ENCODE measurements at regions not wholly inside any gene's neighbourhood (a gene's known extent, or its start where the extent isn't known, plus 50 kb on each side); places are given as distances from the start of the nearest gene placed in this dataset.
A peak's percentile ranks its signal among the peaks of the same experiment; 100 is the strongest.

DNA sequence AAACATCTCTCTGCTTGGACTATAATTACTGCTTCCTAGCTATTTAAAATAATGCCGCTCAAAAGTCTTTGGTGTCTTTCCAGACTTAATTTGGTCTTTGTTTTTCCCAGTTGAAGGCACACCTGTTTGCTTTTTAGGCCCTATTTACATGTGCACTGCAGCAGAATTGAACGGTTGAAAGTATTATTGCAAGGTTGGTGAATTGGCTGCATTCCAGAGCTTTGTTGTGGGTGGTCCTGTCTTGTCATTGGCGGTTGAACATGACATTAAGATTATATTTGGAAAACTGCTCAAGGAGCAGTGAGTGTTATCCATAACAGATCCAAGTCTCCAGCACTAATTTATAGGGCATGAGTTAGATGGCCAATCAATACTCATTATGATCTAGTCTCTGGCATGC, 656.3 kb downstream of the PTPRC start:
- DNase-seq (ENCODE audit: low read depth) = no peak
- H3K4me3 ChIP-seq (replicated peaks; ENCODE audit: low read depth, low read length) = no peak overlapping the region
- TF ChIP-seq, protein P1, sequence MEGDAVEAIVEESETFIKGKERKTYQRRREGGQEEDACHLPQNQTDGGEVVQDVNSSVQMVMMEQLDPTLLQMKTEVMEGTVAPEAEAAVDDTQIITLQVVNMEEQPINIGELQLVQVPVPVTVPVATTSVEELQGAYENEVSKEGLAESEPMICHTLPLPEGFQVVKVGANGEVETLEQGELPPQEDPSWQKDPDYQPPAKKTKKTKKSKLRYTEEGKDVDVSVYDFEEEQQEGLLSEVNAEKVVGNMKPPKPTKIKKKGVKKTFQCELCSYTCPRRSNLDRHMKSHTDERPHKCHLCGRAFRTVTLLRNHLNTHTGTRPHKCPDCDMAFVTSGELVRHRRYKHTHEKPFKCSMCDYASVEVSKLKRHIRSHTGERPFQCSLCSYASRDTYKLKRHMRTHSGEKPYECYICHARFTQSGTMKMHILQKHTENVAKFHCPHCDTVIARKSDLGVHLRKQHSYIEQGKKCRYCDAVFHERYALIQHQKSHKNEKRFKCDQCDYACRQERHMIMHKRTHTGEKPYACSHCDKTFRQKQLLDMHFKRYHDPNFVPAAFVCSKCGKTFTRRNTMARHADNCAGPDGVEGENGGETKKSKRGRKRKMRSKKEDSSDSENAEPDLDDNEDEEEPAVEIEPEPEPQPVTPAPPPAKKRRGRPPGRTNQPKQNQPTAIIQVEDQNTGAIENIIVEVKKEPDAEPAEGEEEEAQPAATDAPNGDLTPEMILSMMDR (IDR thresholded peaks at IDR 0.05; ENCODE audit: low read length, missing control alignments) = no peak

DNA sequence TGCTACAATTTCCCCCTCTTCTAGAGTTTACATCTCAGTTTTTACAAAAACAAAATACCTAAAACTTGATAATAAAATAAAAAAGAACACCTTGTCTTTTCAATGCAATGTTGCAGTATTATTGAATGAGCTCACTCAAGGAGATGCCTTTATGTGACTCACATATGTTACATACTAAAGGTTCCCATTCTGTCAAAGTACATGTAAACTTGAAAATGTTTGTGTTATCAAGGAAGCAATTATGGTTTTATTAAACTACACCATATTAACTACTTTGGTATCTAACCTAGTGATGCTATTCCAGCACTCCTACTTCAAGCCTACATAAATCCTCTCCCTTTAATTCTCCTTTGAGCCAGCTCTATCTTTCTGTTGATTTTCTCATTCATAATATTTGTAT, 658.3 kb downstream of the PTPRC start:
- no peak overlapping the region for H3K4me3 ChIP-seq (replicated peaks; ENCODE audit: low read depth, low read length)
- DNase-seq (ENCODE audit: low read depth) = peak; percentile 13
- TF ChIP-seq, protein P1 (IDR thresholded peaks at IDR 0.05; ENCODE audit: low read length, missing control alignments) = no peak

DNA sequence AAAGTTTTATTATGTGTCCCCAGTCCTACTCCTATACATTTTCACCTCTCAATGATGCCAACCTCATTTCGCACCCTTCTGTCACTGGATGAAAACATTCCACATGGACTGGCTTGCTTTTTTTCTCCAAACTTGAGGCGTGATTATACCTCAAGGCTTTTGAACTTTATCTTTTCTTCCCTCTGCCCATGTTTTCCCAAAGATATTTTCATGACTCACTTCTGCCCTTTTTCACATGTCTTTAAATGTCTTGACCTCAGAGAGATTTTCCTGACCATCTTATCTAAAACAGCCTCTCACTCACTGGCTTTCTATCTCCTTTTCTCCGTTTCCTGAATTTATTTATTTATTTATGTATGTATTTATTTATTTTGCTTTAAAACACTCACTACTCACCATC, 659.0 kb downstream of the PTPRC start:
- DNase-seq (ENCODE audit: low read depth) = peak; percentile 8
- TF ChIP-seq, protein P1 (IDR thresholded peaks at IDR 0.05; ENCODE audit: low read length, missing control alignments) = no peak
- no peak overlapping the region for H3K4me3 ChIP-seq (replicated peaks; ENCODE audit: low read depth, low read length)

DNA sequence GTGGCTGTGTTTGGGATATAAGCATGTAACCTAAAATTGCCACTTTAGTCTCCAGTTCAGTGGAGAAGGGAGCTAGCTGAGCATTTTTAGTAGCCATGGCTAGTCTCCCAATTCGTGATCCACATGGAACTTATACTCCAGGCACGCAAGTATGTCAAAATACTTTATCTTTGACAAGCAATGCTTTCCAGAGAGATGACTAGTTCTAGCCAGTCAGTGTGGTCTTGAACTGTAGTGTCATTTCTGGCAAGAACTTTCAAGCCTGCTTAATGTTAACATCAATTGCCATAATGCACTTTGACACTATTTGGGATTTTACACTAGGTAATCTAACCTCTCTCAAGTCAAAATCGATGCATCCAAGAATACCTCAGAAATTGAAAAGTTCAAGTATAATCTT, 660.0 kb downstream of the PTPRC start:
- H3K4me3 ChIP-seq (replicated peaks; ENCODE audit: low read depth, low read length) = no peak overlapping the region
- DNase-seq (ENCODE audit: low read depth) = peak; percentile 82
- TF ChIP-seq, protein P1 (IDR thresholded peaks at IDR 0.05; ENCODE audit: low read length, missing control alignments) = no peak

DNA sequence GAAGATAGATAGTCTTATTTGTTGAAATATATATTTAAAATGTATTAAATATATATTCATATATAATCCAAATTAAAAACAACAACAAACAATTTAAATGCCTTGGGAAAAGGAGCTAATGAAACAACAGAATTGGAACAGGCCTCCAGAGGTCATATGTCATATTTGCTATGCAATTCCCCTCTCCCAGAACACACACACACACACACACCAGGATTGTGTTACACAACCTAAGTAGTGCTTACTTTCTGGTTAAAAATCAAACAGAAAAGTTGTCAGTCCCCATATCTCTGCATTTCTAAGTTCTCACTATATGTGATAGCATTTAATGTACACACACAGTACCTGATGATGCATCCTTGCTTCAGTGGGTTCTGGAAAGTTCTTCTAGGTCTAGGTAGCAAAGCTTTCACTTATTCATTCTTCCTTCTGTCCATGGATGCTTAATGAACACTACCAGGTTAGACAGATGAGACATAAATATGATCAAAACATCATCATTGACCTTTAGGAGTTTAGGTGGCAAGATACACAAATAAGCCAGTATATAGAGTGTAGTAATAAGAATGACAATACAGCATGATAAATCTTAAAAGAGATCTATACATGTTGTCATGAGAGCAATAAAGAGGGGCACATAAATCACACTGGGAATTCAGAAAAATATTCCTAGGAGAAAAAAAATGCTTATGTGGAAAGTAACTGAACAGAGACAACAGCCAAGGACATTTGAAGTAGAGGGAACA, 662.8 kb downstream of the PTPRC start:
- TF ChIP-seq, protein P1 (IDR thresholded peaks at IDR 0.05; ENCODE audit: low read length, missing control alignments) = no peak
- H3K4me3 ChIP-seq (replicated peaks; ENCODE audit: low read depth, low read length) = no peak overlapping the region
- peak; percentile 14 for DNase-seq (ENCODE audit: low read depth)

DNA sequence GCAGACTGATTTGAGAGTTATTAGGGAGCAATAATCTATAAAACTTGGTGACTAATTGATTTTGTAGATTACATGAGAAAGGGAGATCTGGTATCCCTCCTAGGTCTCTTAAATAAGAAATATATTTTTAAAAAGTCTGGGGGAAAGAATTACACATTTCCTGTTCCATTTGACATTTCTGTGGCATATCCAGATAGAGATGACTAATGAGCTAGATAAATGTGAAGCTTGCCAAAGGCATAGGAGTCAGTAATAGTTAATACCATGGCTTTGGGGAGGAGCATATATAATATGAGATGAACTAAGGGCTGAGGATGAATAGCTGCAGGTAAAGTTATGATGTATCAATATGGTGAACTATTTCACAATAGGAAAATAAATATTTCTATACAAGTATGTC, 663.7 kb downstream of the PTPRC start:
- TF ChIP-seq, protein P1 (IDR thresholded peaks at IDR 0.05; ENCODE audit: low read length, missing control alignments) = no peak
- peak; percentile 72 for DNase-seq (ENCODE audit: low read depth)

DNA sequence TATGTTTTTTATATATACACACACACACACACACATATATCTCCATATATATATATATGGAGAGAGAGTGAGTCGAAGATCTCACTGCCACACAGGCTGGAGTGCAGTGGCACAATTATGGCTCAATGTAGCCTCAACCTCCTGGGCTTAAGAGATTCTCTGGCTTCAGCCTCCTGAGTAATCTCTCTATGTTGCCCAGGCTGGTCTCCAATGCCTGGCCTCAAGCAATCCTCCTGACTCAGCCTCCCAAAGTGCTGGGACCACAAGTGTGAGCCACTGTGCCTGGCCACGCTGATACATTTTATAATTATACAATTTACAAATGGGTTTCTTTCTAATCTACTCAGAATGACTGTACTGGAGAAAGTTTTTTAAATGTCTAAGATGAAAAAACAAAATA, 664.2 kb downstream of the PTPRC start:
- TF ChIP-seq, protein P1 (IDR thresholded peaks at IDR 0.05; ENCODE audit: low read length, missing control alignments) = no peak
- no peak overlapping the region for H3K4me3 ChIP-seq (replicated peaks; ENCODE audit: low read depth, low read length)
- no peak for DNase-seq (ENCODE audit: low read depth)

More for the DNA sequence above, 663.7 kb downstream of the PTPRC start:
- no peak overlapping the region for H3K4me3 ChIP-seq (replicated peaks; ENCODE audit: low read depth, low read length)
